PC-3 (cell line): ENCODE measurements at regions not wholly inside any gene's neighbourhood (a gene's known extent, or its start where the extent isn't known, plus 50 kb on each side); places are given as distances from the start of the nearest gene placed in this dataset.

ENCODE experiments used
- EZH2 ChIP-seq: fragments of 300-600 bp; sonication (generic); IDR thresholded peaks from one replicate; pipeline ENCODE4 v1.6.1; 2017; ENCODE audit warnings: antibody characterized with exemption, mild to moderate bottlenecking, low read length; ENCODE audit not compliant: unreplicated experiment
- TF ChIP-seq, protein P1 (sequence below): fragments of 300-600 bp; sonication (generic); conservative IDR thresholded peaks from 2 replicates; pipeline ENCODE4 v1.5.1; 2017; ENCODE audit warnings: antibody characterized with exemption, low read depth, mild to moderate bottlenecking, low read length

DNA sequence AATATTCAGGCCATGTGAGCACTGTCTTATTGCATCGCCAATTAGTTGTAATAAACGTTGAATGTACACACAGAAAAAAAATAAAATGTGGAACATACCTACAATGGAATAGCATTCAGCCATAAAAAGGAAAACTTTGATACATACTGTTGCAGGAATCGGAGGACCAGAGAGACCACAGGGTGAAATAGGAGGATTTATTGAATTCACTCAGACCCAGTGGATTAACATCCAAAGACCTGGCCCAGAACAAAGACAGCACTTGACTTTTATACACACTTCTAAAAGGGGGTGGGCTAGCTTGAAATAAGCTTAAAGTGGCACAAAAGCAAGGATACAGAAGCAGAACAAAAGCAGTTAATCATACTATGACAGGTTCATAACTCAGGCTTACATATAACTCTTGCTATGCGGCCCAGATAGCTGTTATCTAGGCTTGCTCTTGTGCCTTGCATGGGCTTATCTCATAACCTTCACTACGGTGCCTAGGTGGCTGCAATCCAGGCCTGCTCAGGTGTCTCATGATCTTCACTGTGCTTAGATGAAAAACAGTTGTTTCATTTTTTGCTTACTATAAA, 292.2 kb upstream of the TAC1 start:
- TF ChIP-seq, protein P1, sequence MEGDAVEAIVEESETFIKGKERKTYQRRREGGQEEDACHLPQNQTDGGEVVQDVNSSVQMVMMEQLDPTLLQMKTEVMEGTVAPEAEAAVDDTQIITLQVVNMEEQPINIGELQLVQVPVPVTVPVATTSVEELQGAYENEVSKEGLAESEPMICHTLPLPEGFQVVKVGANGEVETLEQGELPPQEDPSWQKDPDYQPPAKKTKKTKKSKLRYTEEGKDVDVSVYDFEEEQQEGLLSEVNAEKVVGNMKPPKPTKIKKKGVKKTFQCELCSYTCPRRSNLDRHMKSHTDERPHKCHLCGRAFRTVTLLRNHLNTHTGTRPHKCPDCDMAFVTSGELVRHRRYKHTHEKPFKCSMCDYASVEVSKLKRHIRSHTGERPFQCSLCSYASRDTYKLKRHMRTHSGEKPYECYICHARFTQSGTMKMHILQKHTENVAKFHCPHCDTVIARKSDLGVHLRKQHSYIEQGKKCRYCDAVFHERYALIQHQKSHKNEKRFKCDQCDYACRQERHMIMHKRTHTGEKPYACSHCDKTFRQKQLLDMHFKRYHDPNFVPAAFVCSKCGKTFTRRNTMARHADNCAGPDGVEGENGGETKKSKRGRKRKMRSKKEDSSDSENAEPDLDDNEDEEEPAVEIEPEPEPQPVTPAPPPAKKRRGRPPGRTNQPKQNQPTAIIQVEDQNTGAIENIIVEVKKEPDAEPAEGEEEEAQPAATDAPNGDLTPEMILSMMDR: no peak
- no peak for TF ChIP-seq EZH2
